ENCODE measurements at regions not wholly inside any gene's neighbourhood (a gene's known extent, or its start where the extent isn't known, plus 50 kb on each side); places are given as distances from the start of the nearest gene placed in this dataset.
"Not testable (repeated sequence)": the region's sequence is repeated elsewhere in the genome, so short reads cannot be mapped to it uniquely, and the experiment has no call there.

- no peak for DNase-seq
Observed at GRCh38 chr6:168960551-168961263, 292.9 kb downstream of the THBS2 start.

GRCh38 chr6:168959696-168960095 lies 293.9 kb downstream of the THBS2 start:
- no peak for DNase-seq

- DNase-seq, result peak; percentile 77
Observed at GRCh38 chr6:168956884-168957730, 296.5 kb downstream of the THBS2 start.

- DNase-seq, result no peak
Observed at GRCh38 chr6:168956141-168956838, 297.4 kb downstream of the THBS2 start.

- DNase-seq, result no peak
Observed at GRCh38 chr6:168953461-168953860, 300.2 kb downstream of the THBS2 start.

GRCh38 chr6:168951217-168951616 lies 302.4 kb downstream of the THBS2 start:
- no peak for DNase-seq

- DNase-seq, result no peak
Observed at GRCh38 chr6:168950858-168951214, 302.8 kb downstream of the THBS2 start.

- DNase-seq, result no peak
Observed at GRCh38 chr6:168949981-168950857, 303.4 kb downstream of the THBS2 start.

GRCh38 chr6:168948990-168949531 lies 304.6 kb downstream of the THBS2 start:
- DNase-seq, result no peak

- DNase-seq, result no peak
Observed at GRCh38 chr6:168948002-168948401, 305.6 kb downstream of the THBS2 start.

- DNase-seq, result no peak
Observed at GRCh38 chr6:168943231-168943905, 310.3 kb downstream of the THBS2 start.

GRCh38 chr6:168942646-168943045 lies 311.0 kb downstream of the THBS2 start:
- DNase-seq, result no peak

GRCh38 chr6:168941036-168941435 lies 312.6 kb downstream of the THBS2 start:
- no peak for DNase-seq

GRCh38 chr6:168939796-168940195 lies 313.9 kb downstream of the THBS2 start:
- no peak for DNase-seq

- DNase-seq, result no peak
Observed at GRCh38 chr6:168939041-168939440, 314.6 kb downstream of the THBS2 start.

GRCh38 chr6:168938546-168938945 lies 315.1 kb downstream of the THBS2 start:
- no peak for DNase-seq

- DNase-seq, result no peak
Observed at GRCh38 chr6:168937054-168937453, 316.6 kb downstream of the THBS2 start.

GRCh38 chr6:168935628-168936010 lies 318.0 kb downstream of the THBS2 start:
- no peak for DNase-seq

- no peak for DNase-seq
Observed at GRCh38 chr6:168934660-168935627, 318.7 kb downstream of the THBS2 start.

- DNase-seq, result not testable (repeated sequence)
Observed at GRCh38 chr6:168932171-168932570, 321.5 kb downstream of the THBS2 start.

GRCh38 chr6:168931072-168931471 lies 322.6 kb downstream of the THBS2 start:
- DNase-seq, result not testable (repeated sequence)

All from NCI-H345 (cell line).